HG03442 (cell line): ENCODE measurements at regions not wholly inside any gene's neighbourhood (a gene's known extent, or its start where the extent isn't known, plus 50 kb on each side); places are given as distances from the start of the nearest gene placed in this dataset.

ENCODE experiments used
- ATAC-seq: cut with Tn5 transposase; IDR thresholded peaks from one replicate; pipeline ENCODE4 v1.9.1; 2021; ENCODE audit warnings: mild to moderate bottlenecking, moderate library complexity; ENCODE audit not compliant: unreplicated experiment

DNA sequence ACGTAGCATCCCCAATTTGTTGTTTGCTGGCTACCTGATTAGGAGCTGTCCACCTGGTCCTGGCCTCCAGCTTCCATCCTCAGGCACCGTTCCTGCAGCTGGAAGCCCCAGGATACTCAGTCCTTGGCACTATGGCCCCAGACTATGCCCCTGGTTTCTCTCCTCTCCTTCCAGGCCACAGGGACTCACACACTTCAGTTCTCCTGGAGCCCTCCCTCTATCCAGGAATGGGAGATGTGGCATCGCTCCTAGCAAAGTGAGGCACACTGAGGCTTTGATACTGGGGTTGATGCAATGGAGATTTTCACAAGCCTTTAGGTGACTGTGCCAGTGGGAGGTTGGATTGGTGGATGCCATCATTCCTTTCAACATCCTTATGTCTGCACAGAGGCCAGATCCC is 142.8 kb upstream of the B3GAT1 start:
- no peak for ATAC-seq

DNA sequence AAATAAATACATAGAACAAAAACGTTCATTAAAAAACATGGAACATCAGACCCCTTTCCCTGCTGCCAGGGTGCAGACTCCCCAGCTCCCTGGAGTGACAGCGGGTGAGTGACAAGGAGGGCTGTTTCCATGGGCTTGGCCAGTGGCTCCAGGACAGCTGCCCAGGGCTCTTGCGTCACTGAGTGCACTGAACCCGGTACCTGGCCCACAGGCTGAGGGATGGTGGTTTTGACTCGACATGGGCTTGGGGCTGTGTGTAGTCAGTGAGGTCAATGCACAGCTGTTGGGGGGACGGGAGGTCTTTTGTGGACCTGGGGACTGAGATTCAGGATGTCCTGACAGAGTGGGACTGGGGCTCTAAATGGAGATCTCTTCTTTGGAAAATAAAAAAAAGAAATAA is 142.1 kb upstream of the B3GAT1 start:
- ATAC-seq = no peak

DNA sequence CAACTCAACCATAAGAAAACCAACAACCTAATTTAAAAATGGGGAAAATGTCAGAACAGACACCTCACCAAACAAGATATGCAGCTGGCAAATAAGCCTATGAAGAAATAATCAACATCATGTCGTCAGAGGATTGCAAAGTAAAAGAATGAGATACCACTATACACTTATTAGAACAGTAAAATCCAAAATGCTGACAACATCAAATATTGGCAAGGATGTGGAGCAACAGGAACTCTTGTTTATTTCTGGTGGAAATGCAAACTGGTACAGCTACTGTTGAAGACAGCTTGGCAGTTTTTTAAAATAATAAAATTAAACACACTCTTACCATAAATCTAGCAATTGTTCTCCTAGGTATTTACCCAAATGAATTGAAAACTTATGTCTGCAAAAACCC is 140.7 kb upstream of the B3GAT1 start:
- no peak for ATAC-seq

GRCh38 chr11:134545521-134545920 is 133.5 kb upstream of the B3GAT1 start:
- no peak for ATAC-seq

DNA sequence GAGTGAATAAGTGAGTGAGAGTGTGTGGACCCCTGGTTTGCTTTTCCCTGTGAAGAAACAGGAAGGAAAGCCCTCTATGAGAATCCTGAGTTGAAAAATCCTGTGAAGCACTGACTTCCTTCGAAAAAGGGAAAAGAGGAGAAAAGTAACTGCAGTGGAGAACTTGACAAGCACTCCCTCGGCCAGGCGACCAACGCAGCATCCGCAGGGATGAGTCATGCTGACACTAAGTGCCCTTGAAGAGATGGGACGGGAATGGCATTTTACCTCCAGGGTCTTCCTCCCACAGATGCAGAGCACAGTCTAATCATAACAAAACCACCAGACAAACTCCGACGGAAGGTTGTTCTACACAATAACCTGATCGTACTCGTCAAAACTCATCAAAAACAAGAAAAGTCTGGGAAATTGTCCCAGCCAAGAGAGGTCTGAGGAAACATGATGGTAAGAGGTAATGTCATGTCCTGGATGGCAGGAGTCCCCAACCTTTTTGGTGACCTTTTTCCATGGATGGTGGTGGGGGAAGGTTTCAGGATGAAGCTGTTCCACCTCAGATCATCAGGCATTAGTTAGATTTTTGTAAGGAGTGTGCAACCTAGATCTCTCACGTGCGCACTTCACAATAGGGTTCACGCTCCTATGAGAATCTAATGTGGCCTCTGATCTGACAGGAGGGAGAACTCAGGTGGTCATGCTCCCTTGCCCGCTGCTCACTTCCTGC is 132.2 kb upstream of the B3GAT1 start:
- no peak for ATAC-seq

GRCh38 chr11:134543645-134544044 is 131.6 kb upstream of the B3GAT1 start:
- no peak for ATAC-seq

GRCh38 chr11:134543241-134543640 is 131.2 kb upstream of the B3GAT1 start:
- no peak for ATAC-seq

DNA sequence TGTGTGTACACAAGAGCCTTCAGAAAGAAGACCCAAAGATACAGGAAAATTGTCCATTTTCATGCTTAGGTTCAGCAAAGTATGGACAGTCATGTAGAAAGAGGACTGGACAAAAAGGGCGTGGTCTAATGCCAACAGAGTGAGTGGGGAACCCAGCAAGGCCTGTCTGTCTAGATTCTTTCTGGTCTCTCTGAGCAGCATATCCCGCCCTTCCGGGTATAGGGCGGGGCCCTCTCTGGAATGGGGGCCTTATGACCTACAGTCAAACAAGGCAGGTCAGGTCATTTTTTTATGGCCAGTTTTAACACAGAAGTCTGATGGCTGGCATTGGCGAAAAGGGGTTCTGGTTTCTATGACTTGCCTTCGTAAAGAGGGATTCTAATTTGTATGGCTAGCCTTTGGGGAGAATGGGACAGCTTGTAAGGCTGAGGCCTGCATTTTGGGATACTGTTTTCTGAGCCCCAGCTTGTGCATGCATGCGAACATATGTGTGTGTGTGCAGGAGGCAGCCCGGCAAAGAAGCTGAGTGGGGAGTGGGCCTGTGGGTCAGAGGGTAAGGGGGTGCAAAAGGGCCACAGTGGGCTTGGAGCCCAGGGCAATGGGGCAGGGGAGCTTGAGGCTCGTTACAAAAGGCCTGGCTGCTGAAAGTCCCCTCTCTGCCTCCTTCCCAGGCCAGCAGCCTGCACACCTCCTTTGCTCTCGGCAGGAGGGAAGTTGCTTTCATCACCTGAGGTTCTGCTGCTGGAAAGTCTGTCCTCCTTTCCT is 130.5 kb upstream of the B3GAT1 start:
- ATAC-seq = no peak

DNA sequence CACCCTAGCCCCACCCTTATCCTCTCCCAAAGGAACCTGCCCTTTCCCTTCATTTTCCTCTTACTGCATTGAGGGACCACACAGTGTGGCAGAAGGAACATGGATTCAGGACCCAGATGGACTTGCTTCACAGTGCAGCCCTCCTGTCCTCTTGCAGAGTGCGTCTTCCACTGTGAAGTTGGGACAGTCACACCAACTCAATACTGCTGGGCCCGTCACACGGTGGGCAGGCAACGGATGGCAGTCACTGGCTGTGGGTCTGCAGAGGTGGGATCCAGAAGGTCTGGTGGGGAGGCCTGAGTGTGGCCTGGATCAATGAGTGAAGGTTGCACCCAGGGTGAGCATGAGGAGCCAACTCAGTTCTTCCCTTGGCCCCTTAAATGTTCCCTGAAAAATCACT is 129.9 kb upstream of the B3GAT1 start:
- ATAC-seq = no peak

GRCh38 chr11:134541355-134541754 is 129.3 kb upstream of the B3GAT1 start:
- no peak for ATAC-seq

DNA sequence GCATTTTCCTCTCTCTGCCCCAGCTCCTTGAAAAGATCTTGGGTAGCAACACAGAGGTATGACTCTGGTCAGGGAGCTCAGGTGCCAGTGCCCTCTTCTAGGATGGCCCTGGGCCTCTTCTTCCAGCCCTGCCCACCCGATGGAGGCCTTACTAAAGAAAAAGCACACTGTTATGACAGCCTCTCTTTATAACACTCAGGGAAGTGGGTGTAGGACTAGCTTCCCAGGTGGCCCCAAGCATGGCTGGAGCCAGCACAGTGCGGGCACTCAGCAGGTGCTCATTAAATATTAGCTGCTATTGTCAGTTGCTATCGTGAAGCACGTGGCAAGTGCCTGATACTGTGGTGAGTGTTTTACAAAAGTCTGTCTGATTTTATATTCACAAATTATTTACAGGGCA is 127.2 kb upstream of the B3GAT1 start:
- ATAC-seq = no peak

DNA sequence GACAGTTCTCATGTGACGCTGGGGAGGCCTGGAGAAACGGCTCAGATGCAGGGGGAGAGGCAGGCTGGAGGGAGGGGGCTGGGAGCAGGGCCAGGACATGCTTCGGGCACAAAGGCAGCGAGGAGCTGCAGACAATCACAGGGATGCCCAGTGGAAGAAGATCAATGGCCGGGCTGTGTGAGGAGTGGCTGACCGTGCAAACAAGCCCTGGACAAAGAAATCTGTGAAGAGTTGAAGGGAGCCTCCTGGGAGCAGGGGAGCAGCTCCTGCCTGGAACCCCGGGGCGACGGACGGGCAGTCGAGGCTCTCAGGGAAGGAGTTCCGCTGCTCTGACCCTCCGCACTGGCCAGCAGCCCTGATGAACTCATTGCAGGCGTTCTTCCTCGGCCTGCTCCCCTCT is 126.7 kb upstream of the B3GAT1 start:
- ATAC-seq = no peak

- ATAC-seq = no peak
These were observed 125.9 kb upstream of the B3GAT1 start for GRCh38 chr11:134537941-134538340.

- no peak for ATAC-seq
These were observed 125.3 kb upstream of the B3GAT1 start for GRCh38 chr11:134537296-134537695.

DNA sequence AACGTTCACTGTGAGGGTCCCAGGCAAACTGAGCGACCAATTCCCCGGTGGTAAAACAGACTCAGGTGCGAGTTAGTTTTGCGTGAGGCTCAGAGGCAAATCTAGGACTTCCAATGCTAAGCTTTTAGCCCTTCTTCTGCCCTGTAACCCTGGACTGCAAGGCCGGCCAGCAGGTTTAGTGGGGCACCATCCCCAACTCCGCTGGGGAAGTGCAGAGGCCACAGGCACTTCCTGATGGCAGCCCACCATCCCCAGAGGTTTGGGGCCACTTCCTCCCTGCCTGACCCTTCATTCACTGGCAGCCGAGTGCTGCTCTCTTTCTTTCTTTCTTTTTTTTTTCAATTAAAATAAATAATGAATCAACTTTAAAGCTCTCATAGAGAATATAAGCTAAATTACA is 124.6 kb upstream of the B3GAT1 start:
- no peak for ATAC-seq

- no peak for ATAC-seq
These were observed 124.2 kb upstream of the B3GAT1 start for GRCh38 chr11:134536219-134536618.

DNA sequence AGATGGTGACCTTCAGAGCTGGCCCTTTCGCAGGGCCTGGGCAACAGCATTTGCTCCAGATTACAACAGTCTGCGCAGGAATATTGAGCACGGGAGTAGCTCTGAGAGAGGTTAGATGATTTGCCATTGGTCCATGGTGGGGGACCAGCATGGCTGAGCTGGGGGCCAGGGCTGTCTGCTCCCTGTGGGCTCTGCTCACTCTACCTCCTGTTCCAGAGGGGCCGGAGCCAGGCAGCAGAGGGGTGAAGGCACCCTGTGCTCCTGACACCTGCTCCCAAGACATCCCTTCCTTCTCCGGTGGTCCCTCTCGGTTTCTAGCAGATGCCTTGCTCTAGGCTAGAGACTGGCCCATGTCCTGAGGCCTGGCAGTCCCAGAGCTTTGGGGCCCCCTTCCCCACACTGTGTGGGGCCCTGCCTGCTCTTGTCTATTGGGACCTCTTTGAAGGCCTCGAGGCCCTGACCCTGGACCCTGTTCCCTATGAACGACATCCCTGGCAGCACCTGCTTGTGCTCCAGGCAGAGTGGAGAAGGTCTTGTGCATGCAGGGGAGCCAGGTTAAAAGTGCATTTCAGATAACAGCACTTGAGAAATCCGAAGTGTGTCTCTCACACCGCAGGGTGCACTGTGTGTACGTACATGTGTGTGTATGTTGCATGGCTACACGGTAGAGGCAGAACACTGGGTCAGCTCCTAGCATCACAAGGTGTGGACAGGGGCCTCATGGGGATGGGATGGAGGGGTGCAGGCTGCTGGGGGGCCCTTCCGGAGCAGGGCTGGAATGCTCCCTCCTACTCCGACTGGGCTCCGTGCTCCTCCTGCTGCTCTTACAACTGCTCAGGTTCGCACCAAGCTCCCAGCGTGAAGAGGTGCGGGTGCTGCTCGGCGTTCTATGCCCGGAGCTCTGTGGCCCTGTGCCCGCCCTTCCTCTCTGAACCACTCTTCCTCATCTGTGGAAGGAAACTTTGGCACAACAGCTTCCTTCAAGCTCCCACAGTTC is 123.3 kb upstream of the B3GAT1 start:
- ATAC-seq = no peak

- no peak for ATAC-seq
These were observed 121.5 kb upstream of the B3GAT1 start for GRCh38 chr11:134533511-134533910.

DNA sequence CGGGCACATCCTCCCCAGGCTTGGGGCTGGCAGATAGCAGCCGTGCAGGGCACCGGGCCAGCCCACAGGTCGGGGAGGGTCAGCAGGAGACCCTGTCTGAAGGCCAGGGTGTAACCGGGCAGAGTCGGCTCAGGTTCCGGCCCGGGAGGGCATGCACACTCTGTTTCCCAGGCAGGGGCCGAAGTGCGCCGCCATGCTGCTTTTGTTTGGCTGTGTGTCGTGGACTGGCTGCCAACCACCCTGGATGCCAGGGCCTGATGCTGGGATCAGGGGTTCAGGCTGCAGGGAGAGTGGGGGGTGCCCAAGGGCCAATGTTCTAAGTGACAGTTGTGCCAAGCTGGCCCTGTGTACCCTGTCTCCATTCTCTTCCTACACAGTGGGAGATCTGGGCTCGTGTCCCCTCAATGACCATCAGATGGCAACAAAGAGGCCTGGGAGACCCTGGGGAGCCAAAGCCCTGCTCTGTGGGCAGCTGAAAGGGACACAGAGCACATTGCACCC is 120.9 kb upstream of the B3GAT1 start:
- ATAC-seq = no peak

DNA sequence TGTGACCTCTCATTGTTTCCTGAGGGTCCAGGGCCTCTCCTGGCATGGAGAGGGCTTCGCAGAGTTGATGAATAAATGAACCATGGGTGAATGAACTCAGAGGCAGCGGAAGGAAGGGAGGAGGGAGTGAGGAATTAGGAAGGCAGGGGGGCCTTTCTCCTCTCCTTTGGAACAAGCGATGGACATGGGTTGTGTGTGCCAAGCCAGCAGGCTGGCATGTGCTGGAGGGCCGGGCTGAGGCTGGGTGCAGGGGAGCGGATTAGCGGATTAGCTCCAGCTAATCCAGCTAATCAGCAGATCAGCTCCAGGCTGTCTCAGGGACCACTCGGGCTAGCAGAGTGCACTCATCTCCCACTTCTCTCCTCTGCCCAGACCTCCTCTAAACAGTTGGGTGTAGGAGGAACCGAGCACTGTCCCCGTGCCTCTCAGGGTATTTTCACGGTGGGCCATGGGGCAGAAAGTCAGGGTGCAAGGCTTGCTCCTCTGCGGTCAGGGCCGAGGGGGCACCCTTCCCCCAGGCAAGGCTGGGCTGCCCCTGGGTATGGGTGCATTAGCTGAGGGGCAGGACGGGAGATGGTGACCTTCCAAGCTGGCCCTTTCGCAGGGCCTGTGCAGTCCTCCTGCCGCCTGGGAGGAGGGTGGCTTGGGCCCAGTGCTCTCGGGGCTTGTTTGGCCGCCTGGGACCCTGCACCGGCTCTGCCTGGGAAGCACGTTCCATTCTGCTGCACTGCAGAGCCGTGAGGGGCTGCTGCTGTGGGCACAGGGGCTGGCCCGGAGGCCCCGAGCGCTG is 120.3 kb upstream of the B3GAT1 start:
- no peak for ATAC-seq
